Ovary (tissue), 7 donors: ENCODE measurements at regions not wholly inside any gene's neighbourhood (a gene's known extent, or its start where the extent isn't known, plus 50 kb on each side); places are given as distances from the start of the nearest gene placed in this dataset.
"Not testable (repeated sequence)": the region's sequence is repeated elsewhere in the genome, so short reads cannot be mapped to it uniquely, and the experiment has no call there.

Experiments used
- DNase-seq, 5 donors: peaks; one replicate each; pipeline ENCODE4 v3.0.0-alpha.2; 2019 to 2020
- H3K27ac ChIP-seq, 2 donors: fragments of 200-600 bp; one replicate each; pipeline versions ENCODE4 v1.5.1 to v1.8.0; 2019 to 2022
- H3K27me3 ChIP-seq: fragments of 200-600 bp; one replicate; pipeline ENCODE4 v1.8.0; 2022
- H3K36me3 ChIP-seq: fragments of 200-600 bp; sonication (generic); one replicate; pipeline ENCODE4 v1.5.1; 2019
- H3K4me1 ChIP-seq: one replicate; pipeline ENCODE4 v1.8.1; 2013; ENCODE audit warnings: mild to moderate bottlenecking, moderate library complexity; ENCODE audit not compliant: insufficient read depth
- H3K4me3 ChIP-seq: fragments of 200-600 bp; sonication (generic); one replicate; pipeline ENCODE4 v1.5.1; 2017
- H3K9me3 ChIP-seq, 2 donors: fragments of 200-600 bp in 1 of 2; sonication (generic) in 1 of 2; one replicate each; pipeline versions ENCODE4 v1.5.1 to v1.8.1; 2013 to 2019; ENCODE audit warnings: mild to moderate bottlenecking in 1 of 2, moderate library complexity in 1 of 2
- EP300 ChIP-seq: sonication (generic); formaldehyde crosslinking; IDR thresholded peaks from one replicate; pipeline ENCODE4 v1.6.1; 2017; ENCODE audit warnings: antibody characterized with exemption
- POLR2A ChIP-seq: fragments of 450-650 bp; IDR thresholded peaks from one replicate; pipeline ENCODE4 v1.6.1; 2017; ENCODE audit warnings: antibody characterized with exemption, mild to moderate bottlenecking, moderate library complexity
- WGBS, 3 donors: extraction: QIAGEN DNeasy Blood & Tissue Kit in 1 of 3; methylation state at CpG; one replicate each; pipeline versions ENCODE4 v1.1.5 to v1.1.7; 2013 to 2017; 5-methylcytosine and 5-hydroxymethylcytosine counted together
- intact Hi-C, 4 donors: fragments of 100-400 bp; cut with DNase I; formaldehyde crosslinking; loops; one replicate each; pipeline versions ENCODE4 v1.11.0 to v1.15.1; 2022 to 2023
- TF ChIP-seq, protein P1 (sequence below), 3 donors: fragments of 450-650 bp in 2 of 3; fragments of 200-600 bp in 1 of 3; IDR thresholded peaks; one replicate each; pipeline versions ENCODE4 v1.5.1 to v1.8.0; 2016 to 2022; ENCODE audit warnings: antibody characterized with exemption in 3 of 3, mild to moderate bottlenecking in 1 of 3
- donor health status: DM: no; HTN: no; CAD: no; lungs with moderate emphysema.
- donor health status: DM: no; HTN: no; CAD: no.
- donor health status: Bipolar disorder and iron deficiency.
- donor health status: DM: no; HTN: no; CAD: no.
- donor health status: DM: yes; HTN: yes; CAD: no.

DNA sequence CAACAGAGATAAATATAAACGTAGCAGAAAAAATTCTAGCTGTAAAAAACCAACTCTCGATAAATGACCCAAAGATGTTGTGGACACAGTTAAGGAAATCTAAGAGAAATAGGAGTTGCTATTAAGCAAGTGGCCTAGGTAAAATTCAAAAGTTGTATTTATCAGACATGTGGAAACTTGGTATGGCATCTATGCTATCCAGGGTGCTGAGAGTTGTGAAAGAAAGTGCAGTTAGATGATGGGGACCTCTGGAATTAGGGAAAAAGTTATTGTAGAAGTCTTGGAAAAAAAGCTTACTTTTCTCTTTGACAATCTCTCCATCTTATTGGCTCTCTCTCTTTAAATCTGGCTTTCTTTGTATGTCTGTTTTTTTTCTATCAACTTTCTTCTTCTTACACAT lies 1090.9 kb downstream of the TBL1XR1 start:
- no peak for DNase-seq
- no peaks in the 10 kb centered on the region for H3K36me3 ChIP-seq
- no peaks in the 10 kb centered on the region for H3K4me1 ChIP-seq
- intact Hi-C loops, result no loop called here
- 76 to 85% (median 84%) methylated on average over 2 of the region's 2 CpGs for whole genome bisulfite sequencing, 3 donors
- TF ChIP-seq, protein P1, sequence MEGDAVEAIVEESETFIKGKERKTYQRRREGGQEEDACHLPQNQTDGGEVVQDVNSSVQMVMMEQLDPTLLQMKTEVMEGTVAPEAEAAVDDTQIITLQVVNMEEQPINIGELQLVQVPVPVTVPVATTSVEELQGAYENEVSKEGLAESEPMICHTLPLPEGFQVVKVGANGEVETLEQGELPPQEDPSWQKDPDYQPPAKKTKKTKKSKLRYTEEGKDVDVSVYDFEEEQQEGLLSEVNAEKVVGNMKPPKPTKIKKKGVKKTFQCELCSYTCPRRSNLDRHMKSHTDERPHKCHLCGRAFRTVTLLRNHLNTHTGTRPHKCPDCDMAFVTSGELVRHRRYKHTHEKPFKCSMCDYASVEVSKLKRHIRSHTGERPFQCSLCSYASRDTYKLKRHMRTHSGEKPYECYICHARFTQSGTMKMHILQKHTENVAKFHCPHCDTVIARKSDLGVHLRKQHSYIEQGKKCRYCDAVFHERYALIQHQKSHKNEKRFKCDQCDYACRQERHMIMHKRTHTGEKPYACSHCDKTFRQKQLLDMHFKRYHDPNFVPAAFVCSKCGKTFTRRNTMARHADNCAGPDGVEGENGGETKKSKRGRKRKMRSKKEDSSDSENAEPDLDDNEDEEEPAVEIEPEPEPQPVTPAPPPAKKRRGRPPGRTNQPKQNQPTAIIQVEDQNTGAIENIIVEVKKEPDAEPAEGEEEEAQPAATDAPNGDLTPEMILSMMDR (IDR thresholded peaks at IDR 0.05), result no peak
- TF ChIP-seq EP300 (no peak), POLR2A (no peak)
- H3K9me3 ChIP-seq, result no peaks in the 10 kb centered on the region
- no peaks in the 10 kb centered on the region for H3K27me3 ChIP-seq
- no peak overlapping the region for H3K27ac ChIP-seq
- no peak overlapping the region for H3K4me3 ChIP-seq

DNA sequence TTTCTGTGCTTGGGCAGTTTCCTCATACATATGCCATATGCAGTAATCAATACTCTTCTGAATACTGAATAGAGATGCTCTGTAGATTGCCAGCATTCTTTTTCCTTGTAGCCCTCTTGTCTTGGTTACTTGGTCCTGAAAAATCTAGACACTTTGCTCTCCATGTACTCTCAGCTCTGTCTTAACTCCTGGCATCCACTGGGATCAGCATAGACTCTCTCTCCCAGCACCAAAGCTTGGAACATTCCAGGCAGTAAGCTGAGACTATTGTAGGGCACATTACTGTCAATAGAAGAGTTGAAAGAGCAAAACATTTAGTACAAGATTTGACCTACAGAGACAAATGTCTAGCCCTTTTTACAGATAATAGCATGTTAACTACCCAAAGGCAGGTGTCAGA lies 1100.3 kb downstream of the TBL1XR1 start:
- Histone ChIP-seq H3K36me3 (no peaks in the 10 kb centered on the region), H3K4me3 (no peak overlapping the region), H3K9me3 (no peaks in the 10 kb centered on the region), H3K27me3 (no peaks in the 10 kb centered on the region), H3K27ac (no peak overlapping the region), H3K4me1 (no peaks in the 10 kb centered on the region)
- TF ChIP-seq, protein P1 (IDR thresholded peaks at IDR 0.05), result no peak
- TF ChIP-seq EP300 (no peak), POLR2A (no peak)
- intact Hi-C loops, result no loop called here
- no peak for DNase-seq

DNA sequence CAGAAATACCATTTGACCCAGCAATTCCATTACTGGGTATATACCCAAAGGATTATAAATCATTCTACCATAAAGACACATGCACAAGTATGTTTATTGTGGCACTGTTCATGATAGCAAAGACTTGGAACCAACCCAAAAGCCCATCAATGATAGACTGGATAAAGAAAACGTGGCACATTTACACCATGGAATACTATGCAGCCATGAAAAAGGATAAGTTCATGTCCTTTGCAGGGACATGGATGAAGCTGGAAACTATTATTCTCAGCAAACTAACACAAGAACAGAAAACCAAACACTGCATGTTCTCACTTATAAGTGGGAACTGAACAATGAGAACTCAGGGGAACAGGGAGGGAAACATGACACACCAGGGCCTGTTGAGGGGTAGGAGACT lies 1103.4 kb downstream of the TBL1XR1 start:
- H3K36me3 ChIP-seq, H3K4me3 ChIP-seq, intact Hi-C loops, H3K4me1 ChIP-seq, H3K27me3 ChIP-seq, H3K27ac ChIP-seq, H3K9me3 ChIP-seq, DNase-seq: not testable (repeated sequence)
- 61 to 81% (median 68%) methylated on average over 1 of the region's 1 CpG for WGBS, 3 donors

DNA sequence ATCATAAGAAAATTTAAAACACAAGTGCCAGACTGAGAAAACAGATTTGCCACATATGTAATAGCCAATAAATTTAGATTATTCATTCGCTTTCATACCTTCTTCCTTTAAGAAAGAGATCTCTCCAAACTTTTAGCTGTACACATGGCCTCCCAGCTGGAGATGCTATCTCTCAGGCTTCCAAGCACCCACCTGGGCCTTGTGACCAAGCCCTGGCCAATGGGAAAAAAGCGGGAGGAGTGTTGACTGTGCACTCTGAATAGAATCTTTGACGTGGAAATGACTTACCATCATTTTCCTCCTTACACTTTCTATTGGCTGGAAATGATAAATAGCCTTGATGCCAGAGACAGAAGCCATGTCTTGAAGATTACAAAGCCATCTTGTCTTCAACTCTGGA lies 1106.6 kb downstream of the TBL1XR1 start:
- Histone ChIP-seq H3K9me3 (no peaks in the 10 kb centered on the region), H3K27me3 (no peaks in the 10 kb centered on the region), H3K4me3 (no peak overlapping the region), H3K4me1 (no peaks in the 10 kb centered on the region), H3K27ac (no peak overlapping the region), H3K36me3 (no peaks in the 10 kb centered on the region)
- TF ChIP-seq POLR2A, result no peak
- TF ChIP-seq EP300, result no peak
- TF ChIP-seq, protein P1 (IDR thresholded peaks at IDR 0.05), result no peak
- DNase-seq, result no peak
- intact Hi-C loops, result no loop called here
- 60 to 96% (median 81%) methylated on average over 3 of the region's 3 CpGs for WGBS, 3 donors

DNA sequence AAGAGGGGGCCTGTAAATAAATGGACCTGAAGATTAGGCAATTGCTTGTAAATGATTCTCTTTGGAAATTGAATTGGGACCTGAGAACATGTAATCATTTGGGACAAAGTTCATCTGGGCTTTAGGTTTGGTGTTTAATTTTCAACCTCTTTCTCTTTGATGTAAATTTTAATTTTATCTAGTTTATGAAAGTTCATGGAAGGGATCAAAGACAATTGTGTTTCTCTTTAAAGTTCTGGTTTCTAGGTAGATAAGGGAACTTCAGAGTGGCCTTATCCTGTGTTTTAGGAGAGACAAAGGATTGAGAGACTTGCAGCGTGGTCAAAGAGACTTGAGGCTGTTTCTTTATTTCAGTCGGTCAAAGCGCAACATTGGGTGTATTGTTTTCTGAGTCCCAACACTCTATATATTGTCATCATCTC lies 1108.3 kb downstream of the TBL1XR1 start:
- Histone ChIP-seq H3K27ac (no peak overlapping the region), H3K4me3 (no peak overlapping the region), H3K9me3 (no peaks in the 10 kb centered on the region), H3K36me3 (no peaks in the 10 kb centered on the region), H3K27me3 (no peaks in the 10 kb centered on the region), H3K4me1 (no peaks in the 10 kb centered on the region)
- TF ChIP-seq EP300 (no peak), POLR2A (no peak)
- TF ChIP-seq, protein P1 (IDR thresholded peaks at IDR 0.05), result no peak
- WGBS, 3 donors, result 97 to 98% (median 98%) methylated on average over 3 of the region's 3 CpGs
- no peak for DNase-seq
- intact Hi-C loops, result no loop called here
